ENCODE measurements at regions not wholly inside any gene's neighbourhood (a gene's known extent, or its start where the extent isn't known, plus 50 kb on each side); places are given as distances from the start of the nearest gene placed in this dataset.
A peak's percentile ranks its signal among the peaks of the same experiment; 100 is the strongest.

GRCh38 chr18:8943900-8944870 lies 158.3 kb upstream of the NDUFV2 start:
- DNase-seq (ENCODE audit: low spot score), result no peak

DNA sequence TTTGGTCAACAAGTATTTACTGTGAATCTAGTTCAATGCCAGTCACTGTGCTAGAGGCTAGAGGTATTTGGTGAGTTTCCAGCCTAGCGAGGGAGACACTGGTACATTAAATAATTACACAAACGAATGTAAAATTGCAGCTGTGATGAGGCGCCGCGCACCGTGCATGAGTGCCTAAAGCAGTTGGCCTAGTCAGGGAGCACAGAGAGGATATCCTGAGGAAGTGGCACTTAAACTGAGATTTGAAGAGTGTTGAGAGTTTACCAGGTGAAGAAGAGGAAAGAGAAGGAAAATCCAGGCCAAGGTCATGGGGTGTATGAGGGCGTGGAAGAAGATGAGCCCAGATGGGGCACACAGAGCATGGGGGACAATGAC lies 157.6 kb upstream of the NDUFV2 start:
- no peak for DNase-seq (ENCODE audit: low spot score)

GRCh38 chr18:8945514-8945913 lies 157.0 kb upstream of the NDUFV2 start:
- no peak for DNase-seq (ENCODE audit: low spot score)

- DNase-seq (ENCODE audit: low spot score), result no peak
These were observed 156.2 kb upstream of the NDUFV2 start for GRCh38 chr18:8946066-8946838.

- no peak for DNase-seq (ENCODE audit: low spot score)
These were observed 154.9 kb upstream of the NDUFV2 start for GRCh38 chr18:8947566-8947965.

DNA sequence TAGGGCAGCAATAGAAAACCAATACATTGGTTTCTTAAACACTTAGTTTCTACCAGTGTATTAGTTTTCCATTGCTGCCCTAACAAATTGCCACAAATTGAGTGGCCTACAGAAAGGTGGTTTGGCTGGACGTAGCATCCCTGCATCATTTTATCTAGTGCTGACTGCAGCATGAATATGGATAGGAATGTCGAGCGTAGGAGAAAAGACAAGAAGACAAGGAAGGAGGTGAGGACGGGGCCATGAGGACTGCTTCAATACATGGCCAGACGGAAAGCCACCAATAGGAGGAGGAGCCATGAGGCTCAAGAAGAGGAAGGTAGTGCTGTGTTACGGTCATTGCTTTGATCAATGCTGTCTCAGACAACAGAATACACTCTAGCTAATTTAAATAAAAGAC lies 154.5 kb upstream of the NDUFV2 start:
- DNase-seq (ENCODE audit: low spot score), result no peak

DNA sequence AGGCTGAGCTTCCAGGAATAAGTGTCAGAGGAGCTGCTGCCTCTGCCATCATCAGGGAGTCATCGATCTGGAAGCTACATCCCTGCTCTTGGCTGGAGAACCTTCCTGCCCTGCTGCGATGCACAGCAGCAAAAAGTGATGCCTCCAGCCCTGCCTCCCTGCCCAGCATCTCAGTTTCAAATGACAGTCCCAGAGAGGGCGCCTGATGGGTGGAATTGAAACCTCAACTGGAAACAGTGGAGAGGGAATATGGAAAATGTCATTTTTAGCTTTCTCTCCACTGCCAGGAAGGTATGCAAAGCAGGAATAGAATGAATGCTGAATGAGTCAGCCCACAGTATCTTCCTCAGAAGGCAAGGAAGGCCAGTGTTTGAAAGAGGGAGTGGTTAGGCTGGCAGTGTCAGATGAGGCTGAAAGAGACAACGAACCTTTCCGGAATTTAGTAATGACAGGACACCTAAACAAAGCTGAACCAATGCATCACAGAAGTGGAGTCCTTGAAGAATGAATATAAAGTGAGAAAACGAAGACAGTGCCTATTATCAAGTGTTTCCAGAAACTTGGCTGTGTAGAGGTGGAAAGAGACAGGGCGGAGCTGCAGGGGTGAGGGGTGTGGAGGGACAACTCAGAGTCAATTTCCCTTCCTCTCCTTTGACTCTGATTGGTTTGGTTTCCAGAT lies 153.9 kb upstream of the NDUFV2 start:
- peak; percentile 86 for DNase-seq (ENCODE audit: low spot score)

- DNase-seq (ENCODE audit: low spot score), result peak; percentile 33
These were observed 153.3 kb upstream of the NDUFV2 start for GRCh38 chr18:8949206-8949605.

DNA sequence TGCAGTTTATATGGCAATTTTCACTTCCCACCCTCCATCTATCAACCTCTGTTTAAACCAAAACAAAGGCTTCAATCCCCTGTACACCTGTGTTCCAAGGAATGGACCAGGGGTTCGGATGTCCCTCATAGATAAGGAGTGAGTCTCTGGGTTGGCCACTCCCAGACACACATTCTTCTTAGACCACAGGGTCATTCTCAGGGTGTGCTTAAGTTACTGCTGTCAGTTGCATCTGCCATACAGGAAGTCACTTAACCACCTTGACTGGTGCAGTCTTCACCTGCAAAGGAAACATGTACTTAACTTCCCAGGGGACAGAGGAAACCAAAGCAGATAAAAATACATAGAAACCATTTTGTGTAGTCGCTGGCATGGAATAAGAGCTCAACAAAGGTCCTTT lies 151.0 kb upstream of the NDUFV2 start:
- DNase-seq (ENCODE audit: low spot score), result no peak

- DNase-seq (ENCODE audit: low spot score), result no peak
These were observed 150.3 kb upstream of the NDUFV2 start for GRCh38 chr18:8952174-8952573.

- no peak for DNase-seq (ENCODE audit: low spot score)
These were observed 149.4 kb upstream of the NDUFV2 start for GRCh38 chr18:8952769-8953760.

- no peak for DNase-seq (ENCODE audit: low spot score)
These were observed 144.8 kb upstream of the NDUFV2 start for GRCh38 chr18:8957731-8958130.

- no peak for DNase-seq (ENCODE audit: low spot score)
These were observed 143.8 kb upstream of the NDUFV2 start for GRCh38 chr18:8958660-8959059.

- no peak for DNase-seq (ENCODE audit: low spot score)
These were observed 142.9 kb upstream of the NDUFV2 start for GRCh38 chr18:8959551-8960135.

DNA sequence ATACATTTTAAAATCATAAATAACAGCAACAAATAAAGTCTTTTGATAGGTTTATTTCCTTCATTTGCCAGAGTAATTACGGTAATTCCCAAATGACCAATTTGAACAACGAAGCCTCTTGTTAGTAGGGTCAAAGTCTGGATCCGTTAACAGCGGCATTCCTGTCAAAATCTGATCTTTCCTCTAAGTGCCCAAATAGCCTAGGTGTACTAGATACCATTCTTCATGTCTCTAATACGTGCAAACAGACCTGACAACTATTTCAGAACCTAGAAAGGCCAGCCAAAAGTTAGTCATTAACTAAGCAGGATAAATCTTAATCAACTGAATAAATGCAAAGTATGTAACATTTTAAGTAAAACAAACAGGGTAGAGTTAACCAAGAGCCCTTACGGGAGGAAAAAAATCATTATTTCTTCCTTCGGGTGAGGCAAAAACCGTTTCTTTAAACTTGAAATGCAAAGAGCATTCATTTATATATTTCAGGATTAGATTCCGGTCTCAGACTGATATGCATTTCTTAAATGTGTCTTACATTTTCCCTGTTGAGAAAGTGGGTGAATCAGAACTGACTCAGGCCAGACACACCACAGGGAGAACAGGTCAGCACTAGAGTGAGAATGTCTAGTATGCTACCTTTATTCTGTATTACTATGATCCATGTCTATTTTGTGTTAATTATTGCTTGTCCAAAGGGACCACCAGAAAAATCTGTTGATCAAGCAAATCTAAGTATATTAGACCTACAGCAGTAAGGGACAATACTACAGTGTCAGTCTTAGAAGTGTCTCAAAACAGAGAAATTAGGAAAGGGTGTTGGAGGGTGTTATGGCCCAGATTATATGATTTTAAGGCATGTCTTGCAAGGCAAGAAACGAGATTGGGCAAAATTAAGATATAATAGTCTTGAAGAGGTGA lies 141.5 kb upstream of the NDUFV2 start:
- peak; percentile 27 for DNase-seq (ENCODE audit: low spot score)

GRCh38 chr18:8962192-8962779 lies 140.2 kb upstream of the NDUFV2 start:
- DNase-seq (ENCODE audit: low spot score), result no peak

DNA sequence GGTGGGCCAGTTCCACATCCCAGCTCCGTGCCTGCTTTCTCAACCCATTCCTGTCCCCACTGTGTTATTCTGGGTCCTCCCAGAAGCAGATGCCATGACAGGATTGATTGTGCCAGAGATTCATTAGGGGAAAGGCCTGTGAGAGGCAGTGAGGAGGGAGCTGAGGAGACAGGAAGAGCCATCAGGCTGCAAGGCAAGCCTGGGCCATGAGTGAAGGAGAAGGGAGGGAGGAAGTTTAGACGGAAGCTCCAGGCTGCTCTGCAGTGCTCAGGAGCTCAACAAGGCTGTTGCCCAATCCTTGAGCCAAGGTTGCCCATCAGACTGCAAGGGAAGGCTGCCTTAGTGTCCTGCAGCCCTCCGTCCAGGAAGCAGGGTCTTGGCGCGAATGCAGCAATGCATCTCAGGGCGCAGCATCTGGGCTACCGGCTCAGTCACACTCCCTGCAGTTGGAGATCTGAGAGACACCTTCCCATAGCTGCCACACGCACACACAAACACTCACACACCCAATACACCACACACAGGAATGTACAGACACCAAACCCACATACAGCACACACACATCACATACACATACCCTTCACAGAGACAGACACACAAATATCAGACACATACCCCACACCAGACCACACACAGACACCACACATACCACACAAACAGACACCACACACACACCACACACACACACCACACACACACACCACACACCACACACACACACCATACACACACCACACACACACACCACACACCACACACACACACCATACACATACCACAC lies 139.5 kb upstream of the NDUFV2 start:
- no peak for DNase-seq (ENCODE audit: low spot score)

DNA sequence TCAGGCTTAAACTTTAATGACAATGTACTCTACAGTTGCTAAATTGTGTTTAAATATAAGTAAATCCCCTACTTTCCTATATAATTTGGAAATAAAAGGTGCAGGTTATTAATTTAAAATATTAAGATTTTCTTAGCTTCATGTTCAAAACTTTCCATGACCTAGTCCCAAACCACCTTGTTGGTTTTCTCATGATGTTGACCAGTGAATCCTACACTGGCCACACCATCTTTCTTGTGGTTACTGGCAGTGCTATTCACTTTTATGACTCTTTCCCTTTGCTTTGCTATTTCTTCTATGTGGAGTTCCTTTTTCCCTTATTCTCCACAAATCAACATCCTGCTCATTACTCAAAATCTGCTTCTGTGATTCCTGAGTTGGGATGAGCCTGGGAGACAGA lies 138.6 kb upstream of the NDUFV2 start:
- DNase-seq (ENCODE audit: low spot score), result no peak
